ENCODE measurements at regions not wholly inside any gene's neighbourhood (a gene's known extent, or its start where the extent isn't known, plus 50 kb on each side); places are given as distances from the start of the nearest gene placed in this dataset.
"Not testable (repeated sequence)": the region's sequence is repeated elsewhere in the genome, so short reads cannot be mapped to it uniquely, and the experiment has no call there.

- DNase-seq = no peak
Measured at GRCh38 chr3:87564438-87564837, 288.1 kb upstream of the POU1F1 start.

- no peak for DNase-seq
Measured at GRCh38 chr3:87563712-87564111, 287.3 kb upstream of the POU1F1 start.

- DNase-seq = no peak
Measured at GRCh38 chr3:87558492-87558891, 282.1 kb upstream of the POU1F1 start.

- DNase-seq = no peak
Measured at GRCh38 chr3:87555290-87555689, 278.9 kb upstream of the POU1F1 start.

GRCh38 chr3:87553058-87553457 is 276.7 kb upstream of the POU1F1 start:
- DNase-seq = no peak

GRCh38 chr3:87550892-87551291 is 274.5 kb upstream of the POU1F1 start:
- DNase-seq = no peak

GRCh38 chr3:87549208-87549607 is 272.8 kb upstream of the POU1F1 start:
- DNase-seq = no peak

GRCh38 chr3:87548271-87548670 is 271.9 kb upstream of the POU1F1 start:
- DNase-seq = no peak

GRCh38 chr3:87546216-87546615 is 269.8 kb upstream of the POU1F1 start:
- no peak for DNase-seq

GRCh38 chr3:87543408-87543807 is 267.0 kb upstream of the POU1F1 start:
- not testable (repeated sequence) for DNase-seq

- DNase-seq = no peak
Measured at GRCh38 chr3:87541723-87542122, 265.3 kb upstream of the POU1F1 start.

GRCh38 chr3:87538722-87539121 is 262.3 kb upstream of the POU1F1 start:
- not testable (repeated sequence) for DNase-seq

GRCh38 chr3:87509401-87509800 is 233.0 kb upstream of the POU1F1 start:
- no peak for DNase-seq

- no peak for DNase-seq
Measured at GRCh38 chr3:87508921-87509320, 232.5 kb upstream of the POU1F1 start.

GRCh38 chr3:87507753-87508152 is 231.4 kb upstream of the POU1F1 start:
- no peak for DNase-seq

- DNase-seq = peak; percentile 77
Measured at GRCh38 chr3:87503900-87504498, 227.6 kb upstream of the POU1F1 start.

- no peak for DNase-seq
Measured at GRCh38 chr3:87501076-87501475, 224.7 kb upstream of the POU1F1 start.

GRCh38 chr3:87498358-87499080 is 222.1 kb upstream of the POU1F1 start:
- no peak for DNase-seq

GRCh38 chr3:87495938-87496337 is 219.6 kb upstream of the POU1F1 start:
- no peak for DNase-seq

- no peak for DNase-seq
Measured at GRCh38 chr3:87494264-87494663, 217.9 kb upstream of the POU1F1 start.

GRCh38 chr3:87491843-87492242 is 215.5 kb upstream of the POU1F1 start:
- DNase-seq = no peak

GRCh38 chr3:87489892-87490291 is 213.5 kb upstream of the POU1F1 start:
- no peak for DNase-seq

- peak; percentile 49 for DNase-seq
Measured at GRCh38 chr3:87488765-87489164, 212.4 kb upstream of the POU1F1 start.

- not testable (repeated sequence) for DNase-seq
Measured at GRCh38 chr3:87486635-87487034, 210.3 kb upstream of the POU1F1 start.

GRCh38 chr3:87486115-87486514 is 209.7 kb upstream of the POU1F1 start:
- no peak for DNase-seq
